ENCODE measurements at regions not wholly inside any gene's neighbourhood (a gene's known extent, or its start where the extent isn't known, plus 50 kb on each side); places are given as distances from the start of the nearest gene placed in this dataset.

DNA sequence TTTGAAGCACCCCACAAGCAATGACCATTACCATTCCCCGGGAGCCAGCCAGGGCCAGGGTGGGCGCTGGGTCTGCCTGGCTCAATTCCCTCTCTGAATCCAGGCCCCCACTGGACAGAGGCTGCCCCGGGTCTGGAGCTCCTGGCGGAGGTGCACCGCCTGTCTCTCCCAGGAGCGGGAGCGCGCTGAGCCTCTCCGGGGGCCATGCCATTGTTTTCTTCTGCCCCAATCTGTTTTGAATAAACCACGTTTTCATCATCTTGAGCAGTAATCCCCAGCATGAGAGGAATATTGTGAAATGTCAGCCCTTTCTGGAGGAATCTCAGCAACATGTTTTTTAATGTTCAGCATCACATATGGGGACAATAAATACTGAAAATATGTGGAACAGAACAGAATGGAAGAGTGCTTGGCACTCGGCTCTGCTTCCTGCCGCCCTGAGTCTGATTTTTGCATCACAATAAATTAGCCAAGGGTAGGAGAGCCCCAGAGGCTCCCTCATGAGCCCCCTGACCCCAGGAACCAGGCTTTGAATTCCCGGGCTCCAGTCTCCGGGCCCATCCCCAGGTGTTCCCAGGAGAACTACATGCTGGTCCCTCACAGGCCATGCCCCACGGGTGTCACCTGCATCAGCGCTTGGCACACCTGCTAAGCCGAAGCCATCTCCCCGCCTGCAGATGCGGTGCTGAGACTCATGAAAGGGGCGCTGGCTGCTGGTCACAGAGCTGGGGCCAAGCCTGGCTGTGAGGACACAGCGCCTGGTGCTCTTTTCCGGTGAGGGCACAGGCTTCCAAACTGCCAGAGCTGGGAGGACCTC lies 88.8 kb downstream of the INHBB start:
- POLR2A ChIA-PET (ENCODE audit: low non-redundant PET) = no interaction called here
- TF ChIP-seq, protein P1, sequence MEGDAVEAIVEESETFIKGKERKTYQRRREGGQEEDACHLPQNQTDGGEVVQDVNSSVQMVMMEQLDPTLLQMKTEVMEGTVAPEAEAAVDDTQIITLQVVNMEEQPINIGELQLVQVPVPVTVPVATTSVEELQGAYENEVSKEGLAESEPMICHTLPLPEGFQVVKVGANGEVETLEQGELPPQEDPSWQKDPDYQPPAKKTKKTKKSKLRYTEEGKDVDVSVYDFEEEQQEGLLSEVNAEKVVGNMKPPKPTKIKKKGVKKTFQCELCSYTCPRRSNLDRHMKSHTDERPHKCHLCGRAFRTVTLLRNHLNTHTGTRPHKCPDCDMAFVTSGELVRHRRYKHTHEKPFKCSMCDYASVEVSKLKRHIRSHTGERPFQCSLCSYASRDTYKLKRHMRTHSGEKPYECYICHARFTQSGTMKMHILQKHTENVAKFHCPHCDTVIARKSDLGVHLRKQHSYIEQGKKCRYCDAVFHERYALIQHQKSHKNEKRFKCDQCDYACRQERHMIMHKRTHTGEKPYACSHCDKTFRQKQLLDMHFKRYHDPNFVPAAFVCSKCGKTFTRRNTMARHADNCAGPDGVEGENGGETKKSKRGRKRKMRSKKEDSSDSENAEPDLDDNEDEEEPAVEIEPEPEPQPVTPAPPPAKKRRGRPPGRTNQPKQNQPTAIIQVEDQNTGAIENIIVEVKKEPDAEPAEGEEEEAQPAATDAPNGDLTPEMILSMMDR (conservative IDR thresholded peaks at IDR 0.05; ENCODE audit: low read depth) = no peak
- no peak for DNase-seq (ENCODE audit: low spot score)
- CTCF ChIA-PET = no interaction called here
- no peak overlapping the region for H3K27ac ChIP-seq

DNA sequence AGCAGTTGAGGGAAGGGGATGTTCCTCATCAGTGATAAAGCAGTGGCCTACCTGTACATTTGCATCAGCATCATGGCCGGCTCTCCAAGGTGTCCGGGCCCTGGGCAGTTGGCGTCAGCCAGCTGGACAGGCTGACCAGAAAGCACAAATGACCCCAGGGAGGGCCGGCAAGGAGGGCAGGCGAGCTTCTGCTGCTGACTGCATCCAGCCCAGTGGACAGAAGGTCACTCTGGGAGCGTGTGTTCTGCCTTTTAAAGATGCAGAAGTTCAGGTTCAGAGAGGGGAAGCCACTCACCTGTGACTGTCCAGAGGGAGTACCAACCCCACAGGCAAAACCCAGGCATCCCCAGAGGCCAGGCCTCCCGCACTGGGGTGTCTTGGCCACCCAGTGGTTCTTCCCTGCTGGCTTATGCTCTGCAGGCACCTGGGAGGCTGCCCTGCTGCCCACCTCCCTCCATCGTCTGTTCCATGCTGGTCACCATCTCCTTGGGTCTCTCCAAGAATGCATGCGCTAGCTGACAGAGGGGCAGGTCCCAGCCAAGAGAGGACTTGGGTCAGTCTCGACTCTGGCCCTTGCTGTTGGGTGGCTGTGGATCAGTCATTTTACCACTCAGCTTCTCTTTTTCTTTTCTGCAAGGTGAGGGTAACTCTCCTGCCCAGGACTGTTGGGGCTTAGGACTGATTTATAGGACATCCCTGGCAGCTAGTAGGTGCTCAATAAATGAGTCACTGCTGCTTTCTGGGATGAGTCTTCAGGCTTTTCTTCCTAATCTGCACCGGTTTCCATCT lies 89.9 kb downstream of the INHBB start:
- H3K27ac ChIP-seq = no peak overlapping the region
- TF ChIP-seq, protein P1 (conservative IDR thresholded peaks at IDR 0.05; ENCODE audit: low read depth) = no peak
- no peak for DNase-seq (ENCODE audit: low spot score)
- ChIA-PET CTCF (interaction anchor here (0.6 kb wide), 2 partner anchors 24 to 208 kb away, joined by 3 read pairs; no protein-coding TSS in a partner anchor), POLR2A (ENCODE audit: low non-redundant PET) (no interaction called here)

DNA sequence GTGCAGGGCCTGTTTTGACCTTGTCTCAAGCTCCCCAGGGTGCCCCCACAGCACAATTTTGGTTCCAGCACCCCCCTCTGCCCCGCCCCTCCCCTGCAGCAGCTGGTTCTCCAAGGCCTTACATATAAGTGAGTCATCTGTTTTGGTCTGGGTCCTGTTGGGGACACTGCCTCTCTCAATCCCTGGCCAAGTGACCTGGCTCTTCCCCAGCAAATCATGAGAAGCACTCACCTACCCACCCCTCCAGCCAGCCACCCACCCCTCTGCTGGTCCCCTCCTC lies 90.5 kb downstream of the INHBB start:
- POLR2A ChIA-PET (ENCODE audit: low non-redundant PET) = no interaction called here
- H3K27ac ChIP-seq = no peak overlapping the region
- TF ChIP-seq, protein P1 (conservative IDR thresholded peaks at IDR 0.05; ENCODE audit: low read depth) = no peak
- CTCF ChIA-PET = interaction anchor here (0.6 to 0.7 kb wide), 2 partner anchors 170 to 208 kb away, joined by 3 to 4 read pairs; no protein-coding TSS in a partner anchor
- DNase-seq (ENCODE audit: low spot score) = no peak

DNA sequence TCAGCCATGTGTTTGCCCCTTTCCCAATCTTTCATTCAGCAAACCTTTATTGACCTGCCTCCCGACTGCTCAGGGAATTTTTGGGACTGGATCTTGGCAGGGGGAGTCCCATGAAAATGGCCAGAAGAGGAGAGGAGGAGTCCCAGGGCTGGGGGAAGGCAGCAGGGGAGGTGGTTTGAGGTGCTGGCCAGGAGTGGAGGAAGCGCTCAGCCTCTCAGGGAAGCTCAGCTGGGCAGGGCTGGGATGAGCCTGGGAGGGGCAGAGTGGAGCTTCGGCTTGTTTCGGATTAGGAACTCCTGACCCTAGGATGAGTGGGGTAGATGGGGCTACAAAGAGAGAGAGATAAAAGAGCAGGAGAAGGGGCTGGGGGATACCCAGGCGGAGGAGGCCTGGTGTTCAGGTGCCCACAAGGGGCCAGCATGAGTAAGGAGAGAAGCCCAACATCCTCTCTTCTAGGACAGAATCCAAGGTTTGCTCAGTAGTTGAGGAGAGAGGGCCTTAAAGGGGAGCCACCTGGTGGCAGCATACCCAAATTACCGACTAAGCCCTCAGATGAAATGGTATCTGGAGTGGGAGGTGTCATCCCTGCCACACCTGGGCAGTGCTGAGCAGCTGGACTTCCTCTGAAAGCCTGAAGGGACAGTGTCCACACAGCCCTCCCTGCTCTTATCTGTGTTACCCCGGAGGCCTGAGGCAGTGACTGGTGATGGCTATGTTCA lies 91.1 kb downstream of the INHBB start:
- TF ChIP-seq, protein P1 (conservative IDR thresholded peaks at IDR 0.05; ENCODE audit: low read depth) = peak; percentile 13; the same call in 1 of the 2 replicates
- H3K27ac ChIP-seq = no peak overlapping the region
- ChIA-PET CTCF (interaction anchor here (0.6 to 1.5 kb wide), 6 partner anchors 13 to 244 kb away, joined by 3 to 5 read pairs (median 4); no protein-coding TSS in a partner anchor), POLR2A (ENCODE audit: low non-redundant PET) (no interaction called here)
- DNase-seq (ENCODE audit: low spot score) = peak; percentile 64

DNA sequence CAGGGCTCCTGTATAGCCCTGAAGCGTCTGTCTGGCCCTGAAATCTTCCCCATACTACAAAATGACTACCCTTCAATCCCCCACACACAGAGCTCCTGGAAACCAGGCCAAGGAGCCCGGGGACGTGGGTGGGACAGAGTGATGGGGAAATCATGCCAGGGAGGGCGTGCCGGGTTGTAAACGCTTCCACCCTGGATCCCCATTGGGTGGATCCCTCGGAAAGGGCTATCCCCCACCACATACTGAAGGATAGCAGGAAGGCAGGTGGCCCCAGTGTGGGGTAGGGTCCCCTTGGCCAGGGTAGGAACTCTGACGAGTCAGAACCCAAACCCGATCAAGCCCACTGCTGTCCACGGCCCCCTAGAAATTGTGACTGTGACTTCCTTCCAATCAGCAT lies 91.7 kb downstream of the INHBB start:
- TF ChIP-seq, protein P1 (conservative IDR thresholded peaks at IDR 0.05; ENCODE audit: low read depth) = no peak
- DNase-seq (ENCODE audit: low spot score) = no peak
- H3K27ac ChIP-seq = no peak overlapping the region
- ChIA-PET POLR2A (ENCODE audit: low non-redundant PET) (no interaction called here), CTCF (interaction anchor here (0.6 to 1.5 kb wide), 5 partner anchors 13 to 243 kb away, joined by 3 to 5 read pairs (median 4); no protein-coding TSS in a partner anchor)
